Heart left ventricle (tissue), 16 donors: ENCODE measurements at regions not wholly inside any gene's neighbourhood (a gene's known extent, or its start where the extent isn't known, plus 50 kb on each side); places are given as distances from the start of the nearest gene placed in this dataset.

Experiments
- ATAC-seq, 4 donors: fragments of 200-7000 bp; cut with Tn5 transposase; one replicate each; pipeline ENCODE4 v1.9.1; 2020 to 2022; ENCODE audit warnings: moderate library complexity in 4 of 4, mild to moderate bottlenecking in 3 of 4, moderate number of reproducible peaks in 1 of 4
- DNase-seq, 5 donors: peaks; one replicate each; pipeline ENCODE4 v3.0.0-alpha.2; 2020
- H3K27ac ChIP-seq, 12 donors: fragments of 200-600 bp; sonication (generic) in 4 of 12; one replicate each; pipeline versions ENCODE4 v1.5.0 to v1.8.0; 2016 to 2022; ENCODE audit warnings: mild to moderate bottlenecking in 2 of 12
- H3K27me3 ChIP-seq, 9 donors: fragments of 200-600 bp; sonication (generic) in 2 of 9; one replicate each; pipeline versions ENCODE4 v1.5.1 to v1.8.0; 2016 to 2022; ENCODE audit warnings: mild to moderate bottlenecking in 3 of 9
- H3K36me3 ChIP-seq, 9 donors: fragments of 200-600 bp; sonication (generic) in 2 of 9; one replicate each; pipeline versions ENCODE4 v1.5.0 to v1.8.0; 2018 to 2022; ENCODE audit warnings: mild to moderate bottlenecking in 2 of 9
- H3K4me1 ChIP-seq, 12 donors: fragments of 200-600 bp; sonication (generic) in 4 of 12; one replicate each; pipeline versions ENCODE4 v1.5.0 to v1.8.0; 2016 to 2022; ENCODE audit warnings: mild to moderate bottlenecking in 3 of 12
- H3K4me3 ChIP-seq, 12 donors: fragments of 200-600 bp; sonication (generic) in 4 of 12; one replicate each; pipeline versions ENCODE4 v1.5.0 to v1.8.0; 2017 to 2022; ENCODE audit warnings: mild to moderate bottlenecking in 9 of 12, moderate library complexity in 4 of 12
- H3K9me3 ChIP-seq, 12 donors: fragments of 200-600 bp; sonication (generic) in 4 of 12; one replicate each; pipeline versions ENCODE4 v1.5.0 to v1.8.0; 2016 to 2022; ENCODE audit warnings: mild to moderate bottlenecking in 1 of 12
- CTCF ChIP-seq, 12 donors: fragments of 200-600 bp; sonication (generic) in 4 of 12; IDR thresholded peaks; one replicate each; pipeline versions ENCODE4 v1.5.0 to v1.8.0; 2018 to 2022; ENCODE audit warnings: antibody characterized with exemption in 12 of 12, mild to moderate bottlenecking in 5 of 12
- POLR2A ChIP-seq, 2 donors: fragments of 450-650 bp; IDR thresholded peaks; one replicate each; pipeline ENCODE4 v1.6.1; 2017; ENCODE audit warnings: antibody characterized with exemption in 2 of 2, mild to moderate bottlenecking in 2 of 2, moderate library complexity in 2 of 2
- whole genome bisulfite sequencing, 4 donors: extraction: QIAGEN DNeasy Blood & Tissue Kit in 2 of 4; methylation state at CpG; one replicate each; pipeline versions ENCODE4 v1.1.5 to v1.1.7; 2013 to 2018; 5-methylcytosine and 5-hydroxymethylcytosine counted together
- intact Hi-C, 10 donors: fragments of 100-400 bp; cut with DNase I; formaldehyde crosslinking; loops; one replicate each; pipeline versions ENCODE4 v1.11.1 to v1.14.2; 2022
- donor health status: ischemic (EF 13 %, LVEDD 7.1; RV severe dilation, severe dysfunction).
- donor health status: healthy with polysubstance abuse.
- donor health status: DM: no; HTN: yes; CAD: no.
- donor health status: DM: no; HTN: no; CAD: no.
- donor health status: ischemic (EF 25% LVEDD 6.9; RV normal size, moderate dysfunction).
- donor health status: ischemic (EF 25% LVEDD 5.7; RV mildly dilated, moderate dysfunction).
- donor health status: healthy.
- donor health status: DM: yes; HTN: yes; CAD: no.
- donor health status: ischemic (EF 35%, LVEDD 5.7; RV mildly dilated, moderate dysfunction).
- donor health status: nonischemic (EF 11% LVEDD 7.7; RV severe dilation, severe dysfunction).
- donor health status: DM: yes; HTN: yes; CAD: no.
- donor health status: PGD.
- donor health status: ischemic (EF 29% LVEDD 5.4; RV normal size, mild dysfunction).
- donor health status: nonischemic (EF 23%, LVEDD 6.1; RV moderate dilation, normal function).

GRCh38 chr15:20358066-20358778, 183.4 kb downstream of the GOLGA6L6 start:
- H3K27me3 ChIP-seq, result peaks cover 0 to 50% (median 4%) of the 10 kb centered on the region in 9 donors
- WGBS, 4 donors, result 84 to 86% (median 85%) methylated on average over 27 to 28 of the region's 28 CpGs

DNA sequence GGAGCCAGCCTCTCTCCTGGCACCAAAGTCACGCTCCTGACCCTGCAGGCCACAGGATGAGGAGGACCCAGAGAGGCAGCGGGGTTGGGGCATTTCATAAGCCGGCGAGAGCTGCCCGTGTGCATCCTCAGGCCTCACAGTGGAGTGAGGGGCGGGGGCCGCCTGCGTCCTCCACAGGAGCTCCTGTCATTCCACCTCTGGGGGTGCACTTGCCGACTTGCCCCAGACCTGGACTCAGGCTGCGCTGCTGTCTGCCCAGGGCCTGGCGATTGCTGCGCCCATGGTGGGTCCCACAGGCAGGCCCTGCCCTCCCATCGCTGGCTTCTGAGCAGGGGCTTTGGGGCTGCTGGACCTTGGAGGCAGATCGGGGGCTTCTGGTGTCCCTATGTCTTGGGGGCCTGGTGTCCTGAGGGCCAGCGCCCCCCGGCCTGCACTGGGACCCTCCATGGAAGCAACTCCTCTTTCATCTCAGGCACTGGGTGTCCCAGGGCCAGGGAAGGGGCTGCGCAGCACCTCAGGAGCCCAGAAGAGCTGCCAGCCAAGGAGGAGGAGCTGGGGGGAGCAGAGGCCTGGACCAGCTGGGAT, 184.0 kb downstream of the GOLGA6L6 start:
- TF ChIP-seq POLR2A (IDR thresholded peaks at IDR 0.05), result no peak
- no peak for TF ChIP-seq CTCF (IDR thresholded peaks at IDR 0.05)
- DNase-seq (peak in 2 of 5 donors; percentile 24 to 25), ATAC-seq (peak; percentile 4 to 21 (median 10))
- Histone ChIP-seq H3K4me3 (no peak overlapping the region), H3K36me3 (no peaks in the 10 kb centered on the region), H3K27me3 (peaks cover 0 to 54% (median 4%) of the 10 kb centered on the region in 9 donors), H3K9me3 (no peaks in the 10 kb centered on the region), H3K4me1 (peaks cover 0 to 3% (median 0%) of the 10 kb centered on the region in 12 donors), H3K27ac (no peak overlapping the region)
- WGBS, 4 donors, result 80 to 88% (median 83%) methylated on average over 17 of the region's 17 CpGs
- intact Hi-C loops, result loop anchor here in 3 of 10 donors (2.0 to 10.0 kb wide), 3 partner anchors 19 to 1900 kb away; no protein-coding TSS in a partner anchor

More at GRCh38 chr15:20358066-20358778, 183.4 kb downstream of the GOLGA6L6 start:
- intact Hi-C loops, result loop anchor here in 2 of 10 donors (5.0 to 10.0 kb wide), 2 partner anchors 1877 to 1899 kb away; no protein-coding TSS in a partner anchor
- DNase-seq (peak in 3 of 5 donors; percentile 23 to 76 (median 35)), ATAC-seq (peak in 1 of 4 donors; percentile 37)
- Histone ChIP-seq H3K27ac (no peak overlapping the region), H3K36me3 (no peaks in the 10 kb centered on the region), H3K4me3 (no peak overlapping the region), H3K4me1 (peaks cover 0 to 3% (median 0%) of the 10 kb centered on the region in 12 donors), H3K9me3 (no peaks in the 10 kb centered on the region)
- TF ChIP-seq POLR2A (IDR thresholded peaks at IDR 0.05), result no peak
- no peak for TF ChIP-seq CTCF (IDR thresholded peaks at IDR 0.05)

GRCh38 chr15:20356911-20357480, 184.6 kb downstream of the GOLGA6L6 start:
- no peak for TF ChIP-seq CTCF (IDR thresholded peaks at IDR 0.05)
- TF ChIP-seq POLR2A (IDR thresholded peaks at IDR 0.05), result no peak
- Histone ChIP-seq H3K9me3 (no peaks in the 10 kb centered on the region), H3K36me3 (no peaks in the 10 kb centered on the region), H3K27me3 (peaks cover 0 to 58% (median 2%) of the 10 kb centered on the region in 9 donors), H3K27ac (no peak overlapping the region), H3K4me1 (peaks cover 0 to 3% (median 0%) of the 10 kb centered on the region in 12 donors), H3K4me3 (no peak overlapping the region)
- DNase-seq (peak in 3 of 5 donors; percentile 17 to 68 (median 28)), ATAC-seq (peak in 3 of 4 donors; percentile 5 to 25 (median 9))
- 74 to 82% (median 80%) methylated on average over 18 of the region's 18 CpGs for WGBS, 4 donors
- intact Hi-C loops, result loop anchor here in 3 of 10 donors (2.0 to 10.0 kb wide), 3 partner anchors 20 to 1900 kb away; no protein-coding TSS in a partner anchor
